HG02884 (cell line): ENCODE measurements at regions not wholly inside any gene's neighbourhood (a gene's known extent, or its start where the extent isn't known, plus 50 kb on each side); places are given as distances from the start of the nearest gene placed in this dataset.
"Not testable (repeated sequence)": the region's sequence is repeated elsewhere in the genome, so short reads cannot be mapped to it uniquely, and the experiment has no call there.

ENCODE experiments used
- ATAC-seq: cut with Tn5 transposase; IDR thresholded peaks from one replicate; pipeline ENCODE4 v1.9.1; 2021; ENCODE audit warnings: mild to moderate bottlenecking, moderate library complexity; ENCODE audit not compliant: unreplicated experiment

DNA sequence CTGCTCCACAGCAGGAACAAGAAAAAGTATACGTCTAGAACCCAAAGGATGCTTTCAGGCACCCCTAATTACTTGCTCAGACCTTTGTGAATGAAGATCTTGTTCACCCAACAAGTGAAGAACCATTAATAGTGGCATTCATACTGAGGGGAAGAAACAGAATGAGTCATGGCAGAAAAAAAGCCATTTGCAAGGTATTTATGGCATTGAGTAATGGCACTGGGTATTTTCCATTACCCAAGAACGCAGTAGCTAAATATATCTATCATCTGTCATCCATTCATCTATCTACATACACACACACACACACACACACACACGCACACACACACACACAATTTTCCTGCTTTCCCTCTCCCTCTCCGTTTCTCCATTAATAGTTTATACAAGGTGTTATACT is 56.4 kb upstream of the XIRP2 start:
- ATAC-seq: no peak

GRCh38 chr2:166825914-166826313 is 62.4 kb upstream of the XIRP2 start:
- ATAC-seq: no peak

DNA sequence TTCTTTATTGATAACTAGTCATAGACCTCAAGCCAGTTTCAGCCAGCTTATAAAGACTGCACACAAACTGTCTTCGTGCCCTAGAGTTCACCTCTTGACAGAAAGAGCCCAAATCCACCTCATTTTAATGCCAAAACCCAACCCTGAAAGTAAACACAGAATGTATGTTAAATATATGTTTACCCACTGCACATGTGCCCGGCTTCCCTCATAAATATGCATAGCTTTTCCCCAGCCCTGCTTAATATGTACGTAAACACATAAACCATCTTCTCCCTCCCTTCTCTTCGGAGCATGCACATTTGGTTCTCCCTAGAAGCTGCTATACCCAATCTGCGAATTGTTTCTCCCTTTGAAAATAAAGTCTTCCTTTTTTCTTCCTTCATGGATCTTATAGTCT is 73.9 kb upstream of the XIRP2 start:
- no peak for ATAC-seq

- no peak for ATAC-seq
Observed at GRCh38 chr2:166812166-166812891, 76.0 kb upstream of the XIRP2 start.

- ATAC-seq: no peak
Observed at GRCh38 chr2:166805753-166806152, 82.5 kb upstream of the XIRP2 start.

DNA sequence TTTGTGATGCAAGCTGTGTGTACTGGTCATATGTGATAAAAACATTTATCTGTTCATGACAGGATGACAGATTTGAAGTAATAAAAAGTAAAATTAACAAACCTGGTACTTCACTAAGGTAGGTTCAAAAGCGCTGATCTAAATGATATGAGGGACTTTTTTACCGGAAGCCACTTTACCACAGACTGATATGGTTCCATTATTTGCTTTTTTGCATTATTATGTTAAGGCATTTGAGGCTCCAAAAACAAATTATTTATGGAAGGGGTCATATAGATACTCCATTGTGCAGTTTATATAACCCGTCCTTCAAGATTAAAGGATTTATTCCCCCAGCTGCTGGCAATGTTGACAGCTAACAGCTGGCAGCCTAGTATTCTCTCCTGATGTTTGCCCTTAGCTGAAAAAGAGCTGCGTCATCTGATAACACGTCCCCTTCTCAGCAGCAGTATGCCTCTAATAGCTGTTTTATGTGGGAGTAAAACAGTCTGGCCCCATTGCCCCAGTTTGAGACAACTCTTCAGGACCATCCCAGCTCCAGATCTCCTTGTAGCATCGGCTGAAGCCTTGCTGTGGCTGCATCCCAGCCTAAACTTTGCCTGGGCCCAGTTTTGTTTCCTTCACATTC is 84.8 kb upstream of the XIRP2 start:
- ATAC-seq: no peak

DNA sequence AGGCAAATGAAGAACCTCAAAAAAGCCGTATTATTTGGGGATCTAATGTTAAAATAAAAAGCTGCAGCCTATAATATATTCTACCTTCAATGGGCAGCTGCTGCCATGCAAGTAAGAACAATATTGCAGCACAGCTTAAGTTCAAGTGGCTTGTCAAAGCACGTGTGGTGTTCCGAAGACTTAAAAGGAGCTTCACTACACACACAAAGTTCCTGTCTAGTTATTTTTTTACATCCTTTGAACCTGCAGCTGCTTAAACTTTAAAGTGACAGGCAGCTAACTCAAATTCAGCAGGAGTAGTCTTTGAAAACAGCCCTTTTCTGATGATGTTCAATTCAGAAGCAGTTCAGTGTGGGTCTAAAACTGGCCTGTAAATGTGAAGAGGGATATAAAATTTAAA is 85.8 kb upstream of the XIRP2 start:
- ATAC-seq: no peak

- no peak for ATAC-seq
Observed at GRCh38 chr2:166792808-166793207, 95.5 kb upstream of the XIRP2 start.

GRCh38 chr2:166786707-166787106 is 101.6 kb upstream of the XIRP2 start:
- no peak for ATAC-seq

- ATAC-seq: no peak
Observed at GRCh38 chr2:166784296-166784946, 103.9 kb upstream of the XIRP2 start.

DNA sequence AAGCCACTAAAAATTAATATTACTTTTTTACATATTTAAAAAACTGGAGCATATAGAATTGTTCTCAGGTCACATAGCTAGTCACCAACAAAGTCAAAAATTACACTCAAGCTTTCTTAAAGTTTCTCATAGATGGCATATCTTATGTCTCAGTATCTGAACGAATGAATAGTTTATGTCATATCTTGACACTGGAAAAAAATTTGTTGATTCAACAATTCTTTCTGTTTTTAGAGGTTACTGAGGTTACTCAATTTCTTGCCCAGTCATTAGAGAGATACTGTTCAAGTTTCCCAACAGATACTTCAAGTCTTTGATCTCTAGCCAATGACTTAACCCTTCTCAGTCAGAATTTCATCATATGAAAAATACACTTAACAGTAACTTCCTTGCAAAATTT is 113.1 kb upstream of the XIRP2 start:
- ATAC-seq: no peak

DNA sequence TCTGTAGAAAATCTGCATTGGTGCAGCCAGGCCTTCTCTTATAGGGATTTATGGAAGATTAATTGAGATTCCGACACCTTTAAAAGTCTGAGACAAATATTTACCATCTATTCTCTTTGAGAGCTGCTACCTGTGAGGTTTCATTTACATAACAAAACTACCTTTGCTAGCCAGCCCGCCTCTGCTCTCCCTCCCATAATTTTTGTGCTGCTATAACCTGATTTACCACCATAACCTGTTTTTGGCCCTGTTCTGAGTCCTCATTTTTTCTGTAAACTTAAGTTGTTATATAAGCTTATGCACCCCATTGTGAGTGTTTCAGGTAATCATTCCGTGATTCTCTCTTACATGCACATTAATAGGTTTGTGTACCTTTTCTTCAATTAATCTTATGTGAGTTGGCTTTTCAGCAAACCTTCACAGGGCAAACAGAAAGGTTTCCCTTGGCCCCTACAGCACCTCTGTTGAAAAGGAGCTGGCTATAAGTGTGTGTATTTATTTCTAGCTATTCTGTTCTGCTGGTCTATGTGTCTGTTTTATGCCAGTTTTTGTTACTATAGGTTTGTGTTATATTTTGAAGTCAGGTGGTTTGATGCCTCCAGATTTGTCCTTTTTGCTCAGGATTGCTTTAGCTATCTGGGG is 114.9 kb upstream of the XIRP2 start:
- ATAC-seq: no peak

DNA sequence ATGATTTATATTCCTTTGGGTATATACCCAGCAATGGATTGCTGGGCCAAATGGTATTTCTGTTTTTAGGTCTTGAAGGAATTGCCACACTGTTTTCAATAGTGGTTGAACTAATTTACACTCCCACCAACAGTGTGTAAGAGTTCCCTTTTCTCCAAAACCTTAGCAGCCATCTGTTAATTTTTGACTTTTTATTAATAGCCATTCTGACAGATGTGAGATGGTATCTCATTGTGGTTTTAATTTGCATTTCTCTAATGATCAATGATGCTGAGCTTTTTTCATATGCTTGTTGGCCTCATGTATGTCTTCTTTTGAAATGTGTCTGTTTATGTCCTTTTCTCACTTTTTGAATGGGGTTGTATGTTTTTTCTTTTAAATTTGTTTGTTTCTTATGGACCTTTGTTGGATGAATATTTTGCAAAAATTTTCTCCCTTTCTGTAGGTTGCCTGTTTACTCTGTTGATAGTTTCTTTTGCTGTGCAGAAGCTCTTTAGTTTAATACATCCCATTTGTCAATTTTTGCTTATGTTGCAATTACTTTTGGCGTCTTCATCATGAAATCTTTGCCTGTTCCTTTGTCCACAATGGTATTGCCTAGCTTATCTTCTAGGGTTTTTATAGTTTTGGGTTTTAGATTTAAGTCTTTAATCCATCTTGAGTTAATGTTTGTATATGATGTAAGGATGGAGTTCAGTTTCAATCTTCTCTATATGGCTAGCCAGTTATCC is 119.7 kb upstream of the XIRP2 start:
- ATAC-seq: no peak

- ATAC-seq: not testable (repeated sequence)
Observed at GRCh38 chr2:166766769-166767322, 121.4 kb upstream of the XIRP2 start.

- no peak for ATAC-seq
Observed at GRCh38 chr2:166766220-166766619, 122.1 kb upstream of the XIRP2 start.

GRCh38 chr2:166765141-166765540 is 123.1 kb upstream of the XIRP2 start:
- ATAC-seq: no peak

GRCh38 chr2:166764702-166765101 is 123.6 kb upstream of the XIRP2 start:
- ATAC-seq: no peak

- ATAC-seq: no peak
Observed at GRCh38 chr2:166764216-166764615, 124.1 kb upstream of the XIRP2 start.

- ATAC-seq: no peak
Observed at GRCh38 chr2:166762746-166763145, 125.5 kb upstream of the XIRP2 start.

- ATAC-seq: no peak
Observed at GRCh38 chr2:166758956-166759355, 129.3 kb upstream of the XIRP2 start.

- no peak for ATAC-seq
Observed at GRCh38 chr2:166750624-166751023, 137.7 kb upstream of the XIRP2 start.
